ENCODE measurements at regions not wholly inside any gene's neighbourhood (a gene's known extent, or its start where the extent isn't known, plus 50 kb on each side); places are given as distances from the start of the nearest gene placed in this dataset.

DNA sequence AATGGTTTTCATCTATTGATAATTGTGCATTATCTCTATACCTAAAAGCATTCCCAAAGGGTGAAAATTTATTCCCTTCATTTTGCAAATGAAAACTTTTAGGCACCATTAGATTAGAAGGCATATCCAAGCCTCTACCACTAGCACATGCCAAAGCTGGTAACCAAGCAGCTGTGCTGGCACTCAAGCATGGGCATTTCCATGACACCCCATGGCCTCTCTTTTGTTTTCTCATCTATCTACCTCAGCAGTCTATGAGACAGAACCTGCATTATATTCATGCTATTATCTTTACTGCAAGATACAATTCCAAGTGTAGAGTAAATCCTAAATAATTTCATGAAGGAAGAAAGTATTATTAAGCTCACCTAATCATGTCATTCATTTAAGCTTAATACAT lies 334.3 kb upstream of the LRRC7 start:
- Histone ChIP-seq H3K27me3 (no peaks in the 10 kb centered on the region), H3K9me3 (no peaks in the 10 kb centered on the region), H3K4me3 (no peak overlapping the region), H3K27ac (no peak overlapping the region), H3K36me3 (no peaks in the 10 kb centered on the region), H3K4me1 (no peaks in the 10 kb centered on the region)
- ATAC-seq (no peak), DNase-seq (no peak)
- intact Hi-C loops (cut with DNase I): no loop called here
- no peak for TF ChIP-seq CTCF (IDR thresholded peaks at IDR 0.05)

DNA sequence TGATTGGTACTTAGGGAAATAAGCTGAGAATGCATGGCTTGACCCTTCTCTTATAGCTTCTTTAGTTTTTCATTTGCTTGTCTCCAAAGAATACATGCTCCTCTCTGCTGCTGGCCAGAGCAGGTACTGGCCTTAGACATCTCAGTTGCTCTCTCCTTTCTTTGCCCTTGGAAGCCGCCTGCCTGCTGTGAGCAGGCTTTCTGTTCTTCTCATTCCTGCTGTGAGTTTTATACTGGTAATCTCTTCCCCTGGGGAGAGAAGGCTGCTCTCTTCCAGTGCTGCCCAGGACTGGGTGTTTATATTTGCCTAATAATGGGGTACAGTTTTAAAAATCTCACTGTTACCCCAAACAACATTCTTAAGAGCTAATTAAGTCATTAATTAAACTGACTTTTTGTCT lies 323.5 kb upstream of the LRRC7 start:
- ATAC-seq: no peak
- DNase-seq: no peak
- H3K27ac ChIP-seq: no peak overlapping the region
- H3K4me1 ChIP-seq: no peaks in the 10 kb centered on the region
- no peaks in the 10 kb centered on the region for H3K36me3 ChIP-seq
- intact Hi-C loops (cut with DNase I): no loop called here
- no peak for TF ChIP-seq CTCF (IDR thresholded peaks at IDR 0.05)
- no peak overlapping the region for H3K4me3 ChIP-seq
- no peaks in the 10 kb centered on the region for H3K9me3 ChIP-seq
- no peaks in the 10 kb centered on the region for H3K27me3 ChIP-seq

- Histone ChIP-seq H3K27me3 (no peaks in the 10 kb centered on the region), H3K4me3 (no peak overlapping the region), H3K27ac (no peak overlapping the region), H3K9me3 (no peaks in the 10 kb centered on the region), H3K36me3 (no peaks in the 10 kb centered on the region), H3K4me1 (no peaks in the 10 kb centered on the region)
- ATAC-seq (no peak), DNase-seq (no peak)
- intact Hi-C loops (cut with DNase I): no loop called here
- TF ChIP-seq CTCF (IDR thresholded peaks at IDR 0.05): no peak
Measured at GRCh38 chr1:69246109-69246508, 321.6 kb upstream of the LRRC7 start.

DNA sequence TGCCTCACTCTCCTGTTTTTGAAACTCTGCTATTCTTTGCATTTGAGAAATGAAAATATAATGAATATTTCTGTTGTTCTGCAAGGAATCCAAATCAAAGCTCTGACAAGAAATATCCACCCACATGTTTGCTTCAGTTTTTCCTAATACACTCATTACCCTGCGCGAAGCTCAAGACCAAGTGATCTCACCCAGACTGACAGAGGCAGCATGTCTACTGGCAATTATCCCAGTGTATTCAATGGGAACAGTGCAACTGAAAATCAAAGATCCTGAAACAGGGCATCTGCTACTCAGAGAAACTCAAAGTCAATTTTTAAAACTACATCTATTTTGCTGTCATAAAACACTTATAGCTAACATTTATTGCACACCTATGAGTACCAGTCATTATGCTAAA lies 321.0 kb upstream of the LRRC7 start:
- no peak for TF ChIP-seq CTCF (IDR thresholded peaks at IDR 0.05)
- ATAC-seq (no peak), DNase-seq (no peak)

DNA sequence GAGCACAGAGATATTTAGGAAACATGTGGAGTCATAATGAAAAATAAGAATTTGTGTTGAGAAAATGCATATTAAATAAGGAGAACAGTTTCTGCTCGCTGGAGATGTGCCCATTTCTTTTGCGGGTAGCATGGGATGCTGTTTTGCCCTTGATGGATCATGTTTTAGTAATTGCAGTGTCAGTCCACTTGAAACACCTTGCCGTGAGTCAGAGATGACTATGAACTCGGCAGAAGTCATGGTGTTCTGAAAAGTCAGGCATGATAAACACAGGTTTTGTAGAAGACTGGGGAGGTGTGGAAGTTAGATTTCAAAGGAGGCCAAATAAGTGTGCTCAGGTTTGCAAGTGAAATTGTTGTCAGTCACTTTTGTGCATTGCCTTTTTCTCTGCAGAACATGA lies 315.0 kb upstream of the LRRC7 start:
- ATAC-seq: no peak
- Histone ChIP-seq H3K27me3 (no peaks in the 10 kb centered on the region), H3K4me1 (no peaks in the 10 kb centered on the region), H3K4me3 (no peak overlapping the region), H3K9me3 (no peaks in the 10 kb centered on the region), H3K36me3 (no peaks in the 10 kb centered on the region), H3K27ac (no peak overlapping the region)
- TF ChIP-seq CTCF (IDR thresholded peaks at IDR 0.05): no peak
- DNase-seq: no peak
- intact Hi-C loops (cut with DNase I): no loop called here

More for the DNA sequence above, 321.0 kb upstream of the LRRC7 start:
- H3K4me3 ChIP-seq: no peak overlapping the region
- intact Hi-C loops (cut with DNase I): no loop called here
- H3K27ac ChIP-seq: no peak overlapping the region
- no peaks in the 10 kb centered on the region for H3K36me3 ChIP-seq
- no peaks in the 10 kb centered on the region for H3K27me3 ChIP-seq
- H3K4me1 ChIP-seq: no peaks in the 10 kb centered on the region
- H3K9me3 ChIP-seq: no peaks in the 10 kb centered on the region

All from left lung (tissue), 4 donors.